Body of pancreas (tissue), 4 donors: ENCODE measurements at regions not wholly inside any gene's neighbourhood (a gene's known extent, or its start where the extent isn't known, plus 50 kb on each side); places are given as distances from the start of the nearest gene placed in this dataset.

Experiments
- ATAC-seq: fragments of 150-250 bp; one replicate; pipeline ENCODE4 v1.9.1; 2016
- DNase-seq, 4 donors: peaks; one replicate each; pipeline ENCODE4 v3.0.0-alpha.2; 2019
- H3K27ac ChIP-seq, 4 donors: fragments of 200-600 bp; sonication (generic); 1 replicate in 3 of 4; 2 replicates in 1 of 4; pipeline versions ENCODE4 v1.5.1 to v1.6.1; 2016 to 2019; ENCODE audit warnings: mild to moderate bottlenecking in 1 of 4, mixed read lengths in 1 of 4, moderate library complexity in 1 of 4
- H3K27me3 ChIP-seq, 2 donors: fragments of 200-600 bp; sonication (generic); one replicate each; pipeline ENCODE4 v1.6.0; 2016; ENCODE audit warnings: mild to moderate bottlenecking in 1 of 2
- H3K36me3 ChIP-seq, 2 donors: fragments of 200-600 bp; sonication (generic); replicated peaks in 1 of 2; 2 replicates each; pipeline ENCODE4 v1.5.1; 2016; ENCODE audit warnings: low read depth in 2 of 2; ENCODE audit not compliant: insufficient read depth in 1 of 2
- H3K4me1 ChIP-seq: fragments of 200-600 bp; sonication (generic); one replicate; pipeline ENCODE4 v1.6.0; 2016
- H3K4me3 ChIP-seq, 2 donors: fragments of 200-600 bp; sonication (generic); 1 replicate in 1 of 2; 2 replicates in 1 of 2; pipeline ENCODE4 v1.5.1; 2016 to 2019
- H3K9me3 ChIP-seq, 3 donors: fragments of 200-600 bp; sonication (generic); 1 replicate in 2 of 3; 2 replicates in 1 of 3; pipeline ENCODE4 v1.5.1; 2016
- CTCF ChIP-seq, 7 experiments: fragments of 450-650 bp in 4 of 7; fragments of 200-600 bp in 3 of 7; sonication (generic) in 3 of 7; IDR thresholded peaks; one replicate each; pipeline ENCODE4 v1.5.1; 2016 to 2019; ENCODE audit warnings: antibody characterized with exemption in 7 of 7
- POLR2A ChIP-seq, 3 donors: fragments of 450-650 bp; IDR thresholded peaks; one replicate each; pipeline ENCODE4 v1.6.1; 2016; ENCODE audit warnings: antibody characterized with exemption in 3 of 3, mild to moderate bottlenecking in 2 of 3
- WGBS, 2 donors: methylation state at CpG; one replicate each; pipeline ENCODE4 v1.1.5; 2017; 5-methylcytosine and 5-hydroxymethylcytosine counted together
- intact Hi-C: fragments of 100-400 bp; cut with DNase I; formaldehyde crosslinking; loops from one replicate; pipeline ENCODE4 v1.15.1; 2023

GRCh38 chr4:136748773-136749172 lies 783.5 kb downstream of the PCDH18 start:
- Histone ChIP-seq H3K36me3 (no peaks in the 10 kb centered on the region), H3K27ac (no peak overlapping the region), H3K9me3 (no peaks in the 10 kb centered on the region), H3K4me3 (no peak overlapping the region), H3K4me1 (no peaks in the 10 kb centered on the region), H3K27me3 (no peaks in the 10 kb centered on the region)
- DNase-seq = no peak
- 83 to 90% methylated on average over 3 of the region's 3 CpGs for WGBS, 2 donors
- intact Hi-C loops = no loop called here
- no peak for ATAC-seq
- TF ChIP-seq POLR2A (IDR thresholded peaks at IDR 0.05) (no peak), CTCF (IDR thresholded peaks at IDR 0.05) (no peak)

- Histone ChIP-seq H3K4me3 (no peak overlapping the region), H3K27me3 (no peaks in the 10 kb centered on the region), H3K27ac (no peak overlapping the region), H3K9me3 (no peaks in the 10 kb centered on the region), H3K36me3 (no peaks in the 10 kb centered on the region), H3K4me1 (no peaks in the 10 kb centered on the region)
- TF ChIP-seq CTCF (IDR thresholded peaks at IDR 0.05) (no peak), POLR2A (IDR thresholded peaks at IDR 0.05) (no peak)
- intact Hi-C loops = no loop called here
- no peak for DNase-seq
- WGBS, 2 donors = 72 to 94% methylated on average over 1 of the region's 1 CpG
- no peak for ATAC-seq
These were observed 784.1 kb downstream of the PCDH18 start for GRCh38 chr4:136748165-136748564.

GRCh38 chr4:136743238-136743637 lies 789.1 kb downstream of the PCDH18 start:
- H3K27me3 ChIP-seq = no peaks in the 10 kb centered on the region
- ATAC-seq = no peak
- H3K9me3 ChIP-seq = no peaks in the 10 kb centered on the region
- no peaks in the 10 kb centered on the region for H3K4me1 ChIP-seq
- TF ChIP-seq POLR2A (IDR thresholded peaks at IDR 0.05) (no peak), CTCF (IDR thresholded peaks at IDR 0.05) (no peak)
- H3K4me3 ChIP-seq = no peak overlapping the region
- no peak overlapping the region for H3K27ac ChIP-seq
- intact Hi-C loops = no loop called here
- H3K36me3 ChIP-seq = no peaks in the 10 kb centered on the region
- DNase-seq = no peak
- 87 to 90% methylated on average over 1 of the region's 1 CpG for WGBS, 2 donors

- H3K4me1 ChIP-seq = no peaks in the 10 kb centered on the region
- H3K36me3 ChIP-seq = no peaks in the 10 kb centered on the region
- intact Hi-C loops = no loop called here
- no peaks in the 10 kb centered on the region for H3K27me3 ChIP-seq
- ATAC-seq (no peak), DNase-seq (no peak)
- no peaks in the 10 kb centered on the region for H3K9me3 ChIP-seq
- no peak for TF ChIP-seq CTCF (IDR thresholded peaks at IDR 0.05)
- TF ChIP-seq POLR2A (IDR thresholded peaks at IDR 0.05) = no peak
- no peak overlapping the region for H3K27ac ChIP-seq
- 31 to 50% methylated on average over 3 of the region's 3 CpGs for WGBS, 2 donors
- H3K4me3 ChIP-seq = no peak overlapping the region
These were observed 790.0 kb downstream of the PCDH18 start for GRCh38 chr4:136742333-136742732.

GRCh38 chr4:136741468-136741867 lies 790.8 kb downstream of the PCDH18 start:
- no peaks in the 10 kb centered on the region for H3K36me3 ChIP-seq
- H3K27me3 ChIP-seq = no peaks in the 10 kb centered on the region
- ATAC-seq (no peak), DNase-seq (no peak)
- H3K9me3 ChIP-seq = no peaks in the 10 kb centered on the region
- TF ChIP-seq POLR2A (IDR thresholded peaks at IDR 0.05) (no peak), CTCF (IDR thresholded peaks at IDR 0.05) (no peak)
- intact Hi-C loops = no loop called here
- H3K27ac ChIP-seq = no peak overlapping the region
- H3K4me3 ChIP-seq = no peak overlapping the region
- WGBS, 2 donors = 49 to 72% methylated on average over 2 of the region's 2 CpGs
- no peaks in the 10 kb centered on the region for H3K4me1 ChIP-seq
